Ishikawa (cell line): ENCODE measurements at regions not wholly inside any gene's neighbourhood (a gene's known extent, or its start where the extent isn't known, plus 50 kb on each side); places are given as distances from the start of the nearest gene placed in this dataset.

Experiments
- CEBPB ChIP-seq: IDR thresholded peaks from 2 replicates; pipeline ENCODE4 v1.6.1; 2012
- CREB1 ChIP-seq: IDR thresholded peaks from 2 replicates; pipeline ENCODE4 v1.6.1; 2012; ENCODE audit warnings: low read depth
- EGR1 ChIP-seq: IDR thresholded peaks from 2 replicates; pipeline ENCODE4 v1.6.1; 2012
- EP300 ChIP-seq: IDR thresholded peaks from 2 replicates; pipeline ENCODE4 v1.6.1; 2012; ENCODE audit warnings: borderline replicate concordance
- FOXM1 ChIP-seq: IDR thresholded peaks from 2 replicates; pipeline ENCODE4 v1.6.1; 2012; ENCODE audit warnings: low read depth, borderline replicate concordance
- MAX ChIP-seq: IDR thresholded peaks from 2 replicates; pipeline ENCODE4 v1.6.1; 2012
- NFIC ChIP-seq: IDR thresholded peaks from 2 replicates; pipeline ENCODE4 v1.6.1; 2012
- RAD21 ChIP-seq: IDR thresholded peaks from 2 replicates; pipeline ENCODE4 v1.6.1; 2012; ENCODE audit warnings: low read depth
- REST ChIP-seq: IDR thresholded peaks from 2 replicates; pipeline ENCODE4 v1.6.1; 2012; ENCODE audit warnings: low read depth, mild to moderate bottlenecking
- TCF12 ChIP-seq: IDR thresholded peaks from 2 replicates; pipeline ENCODE4 v1.6.1; 2012; ENCODE audit warnings: low read depth
- TEAD4 ChIP-seq: IDR thresholded peaks from 2 replicates; pipeline ENCODE4 v1.6.1; 2012
- USF1 ChIP-seq: IDR thresholded peaks from 2 replicates; pipeline ENCODE4 v1.6.1; 2012
- YY1 ChIP-seq: IDR thresholded peaks from 2 replicates; pipeline ENCODE4 v1.6.1; 2012; ENCODE audit warnings: low read depth
- ZBTB7A ChIP-seq: IDR thresholded peaks from 2 replicates; pipeline ENCODE4 v1.6.1; 2012; ENCODE audit warnings: low read depth

GRCh38 chr1:106861110-106861509, 195.4 kb upstream of the PRMT6 start:
- TF ChIP-seq REST (no peak), NFIC (no peak), YY1 (no peak), ZBTB7A (no peak), RAD21 (no peak), EP300 (no peak), CEBPB (no peak), TEAD4 (no peak), EGR1 (no peak)

DNA sequence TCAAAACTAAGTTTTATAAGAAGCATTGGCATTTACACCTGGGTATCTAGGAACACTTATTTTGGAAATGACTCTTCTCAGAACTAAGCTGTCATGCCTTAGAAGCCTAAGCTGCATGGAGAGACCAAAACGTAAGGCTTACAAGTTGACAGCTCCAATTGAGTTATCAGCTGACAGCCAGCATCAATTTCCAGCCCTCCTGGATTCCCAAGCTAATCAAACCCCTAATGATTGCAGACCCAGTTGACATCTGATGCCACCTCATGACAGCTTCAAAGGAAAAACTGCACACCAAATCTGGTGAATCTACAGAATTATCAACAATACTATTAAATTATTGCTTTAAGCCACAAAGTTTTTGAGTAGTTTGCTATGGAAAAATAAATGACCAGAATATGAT, 187.6 kb upstream of the PRMT6 start:
- TF ChIP-seq FOXM1 = no peak
- no peak for TF ChIP-seq RAD21
- no peak for TF ChIP-seq TEAD4
- no peak for TF ChIP-seq EGR1
- no peak for TF ChIP-seq MAX
- no peak for TF ChIP-seq REST
- no peak for TF ChIP-seq EP300
- no peak for TF ChIP-seq YY1
- TF ChIP-seq NFIC = no peak
- TF ChIP-seq CEBPB = no peak
- TF ChIP-seq ZBTB7A = no peak

DNA sequence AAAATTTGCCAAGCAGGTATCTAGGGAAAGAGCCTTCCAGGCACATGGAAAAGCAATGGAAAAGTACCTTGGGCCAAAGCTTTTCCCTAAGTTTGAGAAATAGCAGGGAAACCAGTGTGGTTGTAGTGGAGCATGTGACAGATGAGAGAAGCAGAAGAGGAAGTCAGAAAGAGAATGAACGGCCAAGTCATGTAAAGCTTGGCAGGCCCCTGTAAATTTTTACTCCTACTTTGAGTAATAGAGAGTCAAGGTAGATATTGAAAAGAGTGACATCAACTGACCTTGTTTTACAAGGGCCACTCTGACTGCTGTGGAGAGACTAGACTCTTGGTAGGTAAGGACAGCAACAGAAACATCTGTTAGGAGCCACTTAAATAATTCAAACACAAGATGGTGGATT, 180.9 kb upstream of the PRMT6 start:
- TF ChIP-seq FOXM1 (no peak), USF1 (no peak), ZBTB7A (no peak), CREB1 (no peak), REST (no peak), YY1 (no peak), EGR1 (no peak), RAD21 (no peak), CEBPB (no peak), TCF12 (no peak), NFIC (no peak)

GRCh38 chr1:106876384-106876783, 180.1 kb upstream of the PRMT6 start:
- TF ChIP-seq TEAD4 (no peak), YY1 (no peak), CREB1 (no peak), EGR1 (no peak), EP300 (no peak), MAX (no peak), NFIC (no peak), USF1 (no peak), REST (no peak)
